ENCODE measurements at regions not wholly inside any gene's neighbourhood (a gene's known extent, or its start where the extent isn't known, plus 50 kb on each side); places are given as distances from the start of the nearest gene placed in this dataset.

GRCh38 chr13:90201202-90201601 lies 1146.3 kb upstream of the MIR17HG start:
- in situ Hi-C loops (cut with MboI) = no loop called here

GRCh38 chr13:90201676-90202460 lies 1145.6 kb upstream of the MIR17HG start:
- ChIA-PET POLR2A (no interaction called here), CTCF (ENCODE audit: low intra/inter-chr PET ratio) (no interaction called here)
- Histone ChIP-seq H3K27ac (ENCODE audit: extremely low read depth, low read depth, low read length) (no peak overlapping the region), H3K9me3 (replicated peaks; ENCODE audit: control insufficient read depth, insufficient read depth, low read depth, low read length) (peaks cover 4% of the 10 kb centered on the region; the same call in 1 of the 2 replicates), H3K27me3 (ENCODE audit: control insufficient read depth in 2 of 2, insufficient read depth in 2 of 2, low read length in 2 of 2) (no peaks in the 10 kb centered on the region), H3K9ac (ENCODE audit: insufficient read depth in 1 of 2, low read depth in 2 of 2, low read length in 2 of 2) (no peak overlapping the region), H2AFZ (ENCODE audit: low read depth, low read length) (no peak overlapping the region), H3K4me2 (ENCODE audit: insufficient read depth, low read length) (no peak overlapping the region), H3K4me1 (replicated peaks in 1 of 2; ENCODE audit: control insufficient read depth in 2 of 2, insufficient read depth in 2 of 2, low read length in 2 of 2) (no peaks in the 10 kb centered on the region), H3K36me3 (ENCODE audit: control insufficient read depth, insufficient read depth, low read length) (no peaks in the 10 kb centered on the region), H3K9me1 (ENCODE audit: control insufficient read depth, insufficient read depth, low read length) (no peaks in the 10 kb centered on the region), H4K20me1 (replicated peaks; ENCODE audit: control insufficient read depth, insufficient read depth, low read length) (no peaks in the 10 kb centered on the region), H3K79me2 (ENCODE audit: control insufficient read depth, insufficient read depth, low read length) (no peaks in the 10 kb centered on the region), H3K4me3 (no peak overlapping the region)
- DNase-seq (ENCODE audit: extremely low read depth in 1 of 4, low spot score in 3 of 4) = no peak
- WGBS (ENCODE audit: insufficient coverage, low coverage, missing lambda C conversion rate) = under 1% methylated on average over 7 of the region's 7 CpGs
- no peak for FAIRE-seq
- intact Hi-C loops (cut with micrococcal nuclease) = no loop called here
- in situ Hi-C loops (cut with MboI) = no loop called here
- ATAC-seq = no peak
- no TSS peak for BruUV-seq (replicated peaks)
- no peak for TF ChIP-seq NFIX (CRISPR knock-in tag; IDR thresholded peaks at IDR 0.05; ENCODE audit: low read depth)
- TF ChIP-seq THAP12 (CRISPR knock-in tag; IDR thresholded peaks at IDR 0.05) = no peak
- TF ChIP-seq MXI1 (IDR thresholded peaks at IDR 0.05; ENCODE audit: low read depth, low read length) = no peak
- TF ChIP-seq HCFC1 (IDR thresholded peaks at IDR 0.05; ENCODE audit: low read depth, low read length) = no peak
- TF ChIP-seq TOE1 (IDR thresholded peaks at IDR 0.05; ENCODE audit: borderline replicate concordance) = no peak
- no peak for TF ChIP-seq TOE1 (CRISPR knock-in tag; IDR thresholded peaks at IDR 0.05; ENCODE audit: borderline replicate concordance, low read depth)

More at GRCh38 chr13:90201202-90201601, 1146.3 kb upstream of the MIR17HG start:
- Histone ChIP-seq H3K27ac (ENCODE audit: extremely low read depth, low read depth, low read length) (no peak overlapping the region), H3K9me3 (replicated peaks; ENCODE audit: control insufficient read depth, insufficient read depth, low read depth, low read length) (peaks cover 4% of the 10 kb centered on the region; the same call in 1 of the 2 replicates), H3K27me3 (ENCODE audit: control insufficient read depth in 2 of 2, insufficient read depth in 2 of 2, low read length in 2 of 2) (no peaks in the 10 kb centered on the region), H3K9me1 (ENCODE audit: control insufficient read depth, insufficient read depth, low read length) (no peaks in the 10 kb centered on the region), H4K20me1 (replicated peaks; ENCODE audit: control insufficient read depth, insufficient read depth, low read length) (no peaks in the 10 kb centered on the region), H2AFZ (ENCODE audit: low read depth, low read length) (no peak overlapping the region), H3K4me3 (no peak overlapping the region), H3K79me2 (ENCODE audit: control insufficient read depth, insufficient read depth, low read length) (no peaks in the 10 kb centered on the region), H3K4me1 (replicated peaks in 1 of 2; ENCODE audit: control insufficient read depth in 2 of 2, insufficient read depth in 2 of 2, low read length in 2 of 2) (no peaks in the 10 kb centered on the region), H3K9ac (ENCODE audit: insufficient read depth in 1 of 2, low read depth in 2 of 2, low read length in 2 of 2) (no peak overlapping the region), H3K36me3 (ENCODE audit: control insufficient read depth, insufficient read depth, low read length) (no peaks in the 10 kb centered on the region), H3K4me2 (ENCODE audit: insufficient read depth, low read length) (no peak overlapping the region)
- intact Hi-C loops (cut with micrococcal nuclease) = no loop called here
- no peak for ATAC-seq
- ChIA-PET POLR2A (no interaction called here), CTCF (ENCODE audit: low intra/inter-chr PET ratio) (no interaction called here)
- WGBS (ENCODE audit: insufficient coverage, low coverage, missing lambda C conversion rate) = 0% methylated on average over 1 of the region's 1 CpG
- TF ChIP-seq POLR3A (IDR thresholded peaks at IDR 0.05; ENCODE audit: borderline replicate concordance, extremely low read depth, insufficient read depth, insufficient read length) (no peak), USF2 (CRISPR knock-in tag; IDR thresholded peaks at IDR 0.05) (0 out of 2 replicates have a peak, but pooled peaks have one; percentile 2), FOXJ3 (CRISPR knock-in tag; IDR thresholded peaks at IDR 0.05) (peak; percentile 50; the same call in 1 of the 2 replicates)
- no TSS peak for BruUV-seq (replicated peaks)
- no peak for FAIRE-seq
- no peak for DNase-seq (ENCODE audit: extremely low read depth in 1 of 4, low spot score in 3 of 4)

Data from K562 (cell line).